ENCODE measurements at regions not wholly inside any gene's neighbourhood (a gene's known extent, or its start where the extent isn't known, plus 50 kb on each side); places are given as distances from the start of the nearest gene placed in this dataset.

- no peak for DNase-seq (ENCODE audit: low read depth, low spot score)
- in situ Hi-C loops (cut with HindIII; ENCODE audit: low sequenced_read_pairs) = no loop called here
- no peak overlapping the region for H3K4me3 ChIP-seq (ENCODE audit: low read depth, low read length)
- TF ChIP-seq CTCF (IDR thresholded peaks at IDR 0.05; ENCODE audit: low read depth, low read length) = no peak
Observed at GRCh38 chrX:69085151-69085550, 80.1 kb downstream of the PJA1 start.

GRCh38 chrX:69083801-69084200, 81.5 kb downstream of the PJA1 start:
- in situ Hi-C loops (cut with HindIII; ENCODE audit: low sequenced_read_pairs) = no loop called here
- TF ChIP-seq CTCF (IDR thresholded peaks at IDR 0.05; ENCODE audit: low read depth, low read length) = no peak
- no peak overlapping the region for H3K4me3 ChIP-seq (ENCODE audit: low read depth, low read length)
- DNase-seq (ENCODE audit: low read depth, low spot score) = no peak

GRCh38 chrX:69083361-69083760, 81.9 kb downstream of the PJA1 start:
- in situ Hi-C loops (cut with HindIII; ENCODE audit: low sequenced_read_pairs) = no loop called here
- DNase-seq (ENCODE audit: low read depth, low spot score) = no peak
- no peak for TF ChIP-seq CTCF (IDR thresholded peaks at IDR 0.05; ENCODE audit: low read depth, low read length)
- no peak overlapping the region for H3K4me3 ChIP-seq (ENCODE audit: low read depth, low read length)

- in situ Hi-C loops (cut with HindIII; ENCODE audit: low sequenced_read_pairs) = no loop called here
- TF ChIP-seq CTCF (IDR thresholded peaks at IDR 0.05; ENCODE audit: low read depth, low read length) = no peak
- no peak for DNase-seq (ENCODE audit: low read depth, low spot score)
- H3K4me3 ChIP-seq (ENCODE audit: low read depth, low read length) = no peak overlapping the region
Observed at GRCh38 chrX:69082753-69083150, 82.5 kb downstream of the PJA1 start.

- no peak overlapping the region for H3K4me3 ChIP-seq (ENCODE audit: low read depth, low read length)
- DNase-seq (ENCODE audit: low read depth, low spot score) = no peak
- in situ Hi-C loops (cut with HindIII; ENCODE audit: low sequenced_read_pairs) = no loop called here
- no peak for TF ChIP-seq CTCF (IDR thresholded peaks at IDR 0.05; ENCODE audit: low read depth, low read length)
Observed at GRCh38 chrX:69082055-69082752, 83.0 kb downstream of the PJA1 start.

GRCh38 chrX:69080855-69081465, 84.3 kb downstream of the PJA1 start:
- TF ChIP-seq CTCF (IDR thresholded peaks at IDR 0.05; ENCODE audit: low read depth, low read length) = no peak
- in situ Hi-C loops (cut with HindIII; ENCODE audit: low sequenced_read_pairs) = no loop called here
- no peak overlapping the region for H3K4me3 ChIP-seq (ENCODE audit: low read depth, low read length)
- no peak for DNase-seq (ENCODE audit: low read depth, low spot score)

Data from astrocyte of the spinal cord (primary cell).